Cerebellar nuclear complex (tissue), 1 donor: ENCODE measurements at regions not wholly inside any gene's neighbourhood (a gene's known extent, or its start where the extent isn't known, plus 50 kb on each side); places are given as distances from the start of the nearest gene placed in this dataset.

ENCODE experiments used
- DNase-seq, 2 experiments: peaks; one replicate each; lab custom pipeline; 2025; lab: John Stamatoyannopoulos, UW

DNA sequence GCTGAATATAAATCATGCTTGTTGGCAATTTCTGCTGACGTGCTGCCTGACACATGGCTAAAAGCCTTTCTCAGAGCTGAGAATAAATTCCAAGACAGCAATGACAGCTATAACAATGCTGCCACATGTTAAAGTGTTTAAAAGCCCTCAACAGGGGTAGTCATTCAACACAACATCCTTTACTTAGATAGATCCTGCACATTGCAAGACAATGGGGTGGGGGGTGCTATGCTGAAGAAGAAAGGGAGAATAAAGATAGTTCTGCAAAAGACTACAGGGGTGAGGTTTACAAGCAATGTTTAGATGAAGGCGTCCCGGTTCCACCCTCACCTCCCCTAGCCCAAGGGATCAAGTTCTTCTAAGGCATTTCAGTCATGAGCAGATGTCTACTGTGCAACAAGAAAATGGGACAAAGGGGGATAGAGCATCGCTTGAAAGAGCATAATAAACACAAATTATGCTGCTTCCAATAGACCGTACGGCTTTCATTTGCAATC lies 291.0 kb upstream of the ACVR2A start:
- no peak for DNase-seq

DNA sequence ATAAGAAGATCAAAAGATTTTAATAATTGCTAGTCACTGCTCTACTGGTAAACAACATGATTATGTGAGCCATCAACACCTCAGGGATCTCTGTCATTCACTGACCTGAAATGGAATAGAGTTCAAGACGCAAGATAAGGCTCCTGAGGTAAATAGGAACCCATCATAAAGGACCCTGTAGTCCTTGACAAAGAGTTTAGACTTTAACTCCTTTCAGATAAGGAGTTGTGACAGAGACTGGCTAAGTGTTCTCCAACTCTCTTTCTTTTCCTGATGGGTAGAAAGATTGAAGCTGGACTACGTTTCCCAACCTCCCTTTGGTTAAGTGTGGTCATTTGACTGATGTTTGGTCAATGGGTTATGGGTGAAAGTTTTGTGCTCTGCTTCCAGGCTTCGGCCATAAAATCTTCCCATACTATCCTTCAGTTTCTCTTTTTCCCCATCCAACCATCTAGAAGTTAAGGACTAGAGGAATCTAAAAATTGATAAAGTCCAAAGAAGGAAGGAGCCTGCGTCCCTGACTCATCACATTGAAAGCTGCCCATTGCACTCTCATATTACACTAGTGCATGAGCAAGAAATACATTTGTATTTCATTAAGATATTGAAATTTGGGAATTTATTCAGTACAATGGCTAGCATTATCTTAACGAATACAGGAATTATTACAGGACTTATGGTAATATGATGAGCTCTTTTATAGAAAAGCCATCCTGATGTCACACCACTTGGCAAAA lies 293.7 kb upstream of the ACVR2A start:
- no peak for DNase-seq

DNA sequence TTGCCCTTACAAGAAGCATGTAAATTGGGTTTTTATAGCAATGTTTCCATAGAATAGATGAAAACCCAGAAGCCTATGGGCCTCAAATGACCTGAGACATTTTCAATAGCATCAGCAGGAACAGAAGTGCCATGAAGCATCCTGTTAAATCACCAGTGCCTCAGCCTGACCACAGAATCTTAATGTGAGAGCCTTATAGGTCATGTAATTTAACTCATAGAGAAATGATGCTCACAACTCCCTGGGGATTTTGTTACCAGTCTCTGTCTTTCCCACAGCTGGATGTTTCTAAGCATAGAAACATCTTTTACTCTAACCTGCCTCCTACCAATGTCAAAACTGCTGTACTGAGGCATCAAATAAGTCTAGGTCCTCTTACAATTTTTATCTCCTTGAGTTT lies 295.8 kb upstream of the ACVR2A start:
- no peak for DNase-seq

DNA sequence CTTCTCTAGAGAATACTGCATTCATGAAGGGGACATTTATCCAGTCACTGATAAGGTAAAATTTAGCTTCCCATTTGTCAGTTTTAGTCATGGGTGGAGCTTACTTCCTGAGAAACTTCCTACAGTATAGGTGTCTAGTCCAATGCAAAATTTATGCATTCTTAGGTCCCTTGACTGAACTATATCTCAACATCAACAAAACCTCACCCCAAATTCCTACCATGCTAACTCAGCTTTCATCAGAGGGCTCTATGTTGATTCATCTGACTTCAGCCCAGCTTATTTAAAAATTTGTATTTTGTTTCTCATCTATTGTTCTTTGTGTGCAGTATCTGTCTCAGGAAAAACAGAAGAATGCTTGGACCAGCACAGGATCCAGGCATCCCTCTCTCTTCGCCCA lies 296.4 kb upstream of the ACVR2A start:
- no peak for DNase-seq

DNA sequence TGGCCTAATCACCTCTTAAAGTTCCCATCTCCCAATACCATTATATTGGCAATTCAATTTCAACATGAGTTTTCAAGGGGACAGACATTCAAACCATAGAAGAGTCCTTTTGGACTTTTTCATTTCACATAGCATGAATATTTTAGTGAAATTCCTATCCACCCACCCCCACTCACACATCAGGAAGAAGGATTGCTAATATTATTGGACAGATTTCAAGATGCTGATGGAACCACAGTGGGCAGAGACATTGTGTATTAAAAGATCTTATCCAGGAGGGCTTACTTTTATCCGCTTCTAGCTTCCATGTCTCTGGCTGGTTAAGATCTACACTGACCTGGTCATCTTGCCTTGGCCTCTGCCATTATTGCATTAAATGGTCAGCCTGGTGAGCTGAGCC lies 297.4 kb upstream of the ACVR2A start:
- DNase-seq = no peak

DNA sequence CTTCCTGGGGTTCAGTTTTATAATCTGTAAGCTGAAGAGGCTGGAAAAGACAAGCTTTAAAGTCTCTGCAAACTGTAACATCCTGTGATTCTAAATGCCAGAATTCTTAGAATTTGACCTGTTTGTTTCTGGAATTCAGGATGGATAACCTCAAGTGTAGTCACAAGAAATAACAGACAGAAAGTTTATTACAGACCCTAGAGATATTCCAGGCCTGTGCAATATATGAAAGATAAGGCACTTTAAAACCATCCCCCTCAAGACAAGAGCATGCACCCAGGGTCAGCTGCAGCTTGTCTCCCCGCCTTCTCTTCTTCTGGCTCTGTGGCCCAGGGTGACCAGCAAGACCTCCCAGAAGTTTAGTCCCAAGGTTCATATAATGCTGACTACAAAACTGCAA lies 298.7 kb upstream of the ACVR2A start:
- DNase-seq = no peak

DNA sequence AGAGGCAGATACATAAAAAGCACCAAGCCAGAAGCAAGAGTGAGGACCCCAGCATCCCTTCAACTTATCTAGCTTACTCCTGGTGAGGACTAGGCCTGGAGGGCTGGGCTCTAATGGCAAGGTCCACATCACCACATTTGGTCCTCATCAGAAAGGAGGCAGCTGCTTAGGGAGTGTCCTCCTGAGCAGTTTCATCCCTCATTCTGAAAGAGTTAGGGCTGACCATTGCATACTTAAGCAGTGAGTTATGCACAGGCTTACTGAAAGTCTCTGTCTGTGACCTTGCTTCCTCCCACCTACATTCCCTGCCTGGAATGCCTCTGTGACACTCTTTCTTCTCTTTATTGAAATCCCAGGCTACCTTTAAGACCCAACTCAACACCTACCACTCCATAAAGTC lies 301.8 kb upstream of the ACVR2A start:
- DNase-seq = no peak

DNA sequence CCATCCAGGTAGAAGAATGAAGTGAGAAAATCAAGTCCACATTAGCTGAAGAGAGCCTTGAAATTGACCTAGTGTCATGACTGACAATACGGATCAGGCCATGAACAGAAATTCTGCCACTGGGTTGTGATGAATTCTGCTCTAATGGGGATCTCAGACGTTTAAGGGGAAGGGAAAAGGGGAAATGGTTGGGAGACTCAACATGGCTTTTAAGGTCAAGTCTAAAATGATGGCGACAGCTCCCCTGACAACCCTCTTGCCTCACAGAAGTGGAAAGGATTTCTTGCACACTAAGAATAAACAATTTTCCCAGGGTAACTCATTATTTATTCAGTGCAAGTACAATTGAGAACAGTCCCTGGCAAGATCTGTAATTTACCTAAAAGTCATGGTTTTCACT lies 302.5 kb upstream of the ACVR2A start:
- no peak for DNase-seq

DNA sequence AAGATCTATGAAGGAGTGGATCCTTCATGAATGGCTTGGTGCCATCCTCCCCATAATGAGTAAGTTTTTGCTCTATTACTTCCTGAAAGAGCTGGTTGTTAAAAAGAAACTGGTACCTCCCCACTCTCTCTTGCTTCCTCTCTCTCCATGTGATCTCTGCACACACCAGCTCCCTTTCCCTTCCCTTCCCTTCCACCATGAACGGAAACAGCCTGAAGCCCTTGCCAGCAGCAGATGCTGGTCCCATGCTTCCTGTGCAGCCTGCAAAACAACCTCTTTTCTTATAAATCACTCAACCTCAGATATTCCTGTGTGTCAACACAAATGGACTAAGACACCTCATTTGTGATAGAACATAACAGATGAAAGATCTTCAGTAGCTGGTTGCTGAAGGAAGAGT lies 303.5 kb upstream of the ACVR2A start:
- DNase-seq = no peak

DNA sequence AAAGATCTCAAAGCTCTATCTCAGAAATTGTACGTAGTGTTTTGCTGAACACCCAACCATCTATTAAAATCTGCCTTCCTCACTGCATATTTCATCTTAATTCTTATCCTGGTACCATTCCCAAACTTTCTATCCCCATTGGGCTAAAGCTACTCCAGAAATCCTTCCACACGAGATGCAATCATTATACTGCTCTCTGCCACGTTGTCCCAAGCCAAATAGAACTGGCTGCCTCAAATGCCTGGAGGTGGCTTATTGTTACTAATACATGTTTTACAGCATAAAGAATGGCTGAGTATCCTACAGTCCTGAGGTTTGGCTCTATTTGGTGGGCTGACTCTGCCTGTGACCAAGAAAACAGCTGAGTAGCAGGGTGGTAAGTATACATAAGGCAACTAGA lies 306.0 kb upstream of the ACVR2A start:
- DNase-seq = no peak

DNA sequence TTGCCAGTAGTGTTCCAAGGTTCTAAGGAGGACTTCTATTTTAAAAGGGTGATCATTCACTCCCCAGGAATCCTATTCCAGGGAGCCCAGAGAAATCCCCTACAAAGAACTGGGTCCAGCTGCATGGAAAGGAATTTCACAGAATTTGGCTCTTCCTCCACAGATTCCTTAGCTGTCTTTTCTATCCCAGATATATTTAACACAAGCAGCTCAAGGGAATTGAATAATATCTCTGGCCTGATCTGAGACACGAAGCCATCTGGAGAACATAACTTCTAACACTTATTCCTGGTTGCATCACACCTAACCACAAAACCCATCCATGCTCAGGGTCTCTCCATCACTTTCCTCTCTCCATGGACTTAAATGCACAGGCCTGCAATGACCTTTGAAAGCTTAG lies 306.7 kb upstream of the ACVR2A start:
- DNase-seq = no peak

DNA sequence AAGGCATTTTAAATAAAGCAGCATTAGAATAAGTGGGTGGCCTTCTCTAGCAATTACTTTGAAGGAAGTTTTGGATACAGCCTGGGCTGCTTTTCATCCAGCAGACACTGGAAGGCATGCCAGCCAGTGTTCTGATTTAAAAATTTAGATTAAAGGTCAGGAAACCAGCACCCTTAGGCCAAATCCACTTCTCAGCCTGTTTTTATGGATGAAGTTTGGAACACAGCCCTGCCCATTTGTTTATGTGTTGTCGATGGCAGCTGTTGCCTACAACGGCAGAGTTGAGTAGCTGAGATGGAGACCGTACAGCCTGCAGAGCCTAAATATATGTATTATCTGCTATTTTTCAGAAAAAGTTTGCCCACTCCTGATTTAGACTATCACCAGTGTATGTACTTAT lies 313.6 kb upstream of the ACVR2A start:
- no peak for DNase-seq

DNA sequence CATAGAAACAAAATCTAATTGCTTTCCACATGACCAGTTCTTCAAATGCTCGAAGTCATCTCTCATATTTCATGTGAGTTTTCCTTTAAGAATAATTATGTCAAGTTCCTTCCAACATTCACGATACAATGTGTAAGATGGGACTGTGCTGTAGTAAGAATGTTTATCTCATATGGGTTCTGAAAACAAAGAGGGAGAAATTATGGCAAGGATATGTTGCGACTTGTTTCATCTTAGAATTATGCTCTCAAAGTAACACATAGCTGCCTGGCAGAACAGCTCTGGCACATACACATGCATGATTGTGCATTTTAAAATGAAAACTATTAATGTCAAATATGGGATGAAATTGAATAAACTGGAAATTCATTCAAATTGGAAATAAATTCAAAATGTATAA lies 314.8 kb upstream of the ACVR2A start:
- no peak for DNase-seq

DNA sequence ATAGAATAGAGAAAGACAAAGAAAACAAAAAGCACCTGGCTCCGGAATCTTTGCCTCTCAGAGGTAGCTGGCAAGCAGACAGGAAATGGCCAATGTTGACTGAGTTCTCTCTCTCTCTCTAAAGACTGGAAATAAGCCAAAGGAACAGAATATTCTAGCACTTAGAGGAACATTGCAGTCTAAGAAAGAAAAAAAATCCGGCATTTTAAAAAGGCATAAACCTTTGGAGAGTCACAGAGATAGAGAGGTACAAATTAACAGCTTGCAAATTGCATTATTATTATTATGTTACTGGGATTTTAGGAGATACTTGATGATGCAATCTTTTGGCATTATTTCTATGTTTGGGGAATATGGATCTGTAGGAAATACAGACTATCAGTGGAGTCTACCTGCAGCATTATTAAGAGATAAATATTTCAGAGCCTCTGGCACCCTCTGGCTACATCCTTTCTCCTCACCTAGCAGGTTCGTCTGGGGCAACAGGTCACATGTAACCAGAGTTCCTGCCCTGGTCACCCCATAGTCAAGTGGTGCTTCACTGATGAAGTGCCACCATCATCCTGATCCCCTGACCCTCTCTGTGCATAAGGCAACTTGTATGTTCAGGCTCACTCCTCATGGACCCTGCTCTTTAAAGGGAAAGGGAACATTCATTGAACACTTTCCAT lies 318.9 kb upstream of the ACVR2A start:
- DNase-seq = no peak

DNA sequence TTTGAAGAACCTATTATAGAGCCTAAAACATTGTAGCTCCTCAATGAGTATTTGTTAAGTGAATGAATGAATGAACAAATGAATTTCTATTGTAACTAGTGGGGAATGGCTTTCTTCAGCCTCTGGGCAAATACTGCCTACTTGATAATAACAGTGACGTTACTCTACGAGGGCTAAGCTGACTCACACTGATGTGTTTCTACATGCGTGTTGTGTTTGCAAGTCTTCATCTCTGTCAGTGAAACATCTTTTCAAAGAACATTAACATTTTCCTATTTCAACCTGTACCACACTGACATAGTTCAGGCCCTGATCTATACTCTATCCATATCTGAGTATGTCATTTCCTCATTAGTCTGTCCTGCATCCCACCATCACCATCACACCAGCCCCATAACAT lies 319.9 kb upstream of the ACVR2A start:
- no peak for DNase-seq

DNA sequence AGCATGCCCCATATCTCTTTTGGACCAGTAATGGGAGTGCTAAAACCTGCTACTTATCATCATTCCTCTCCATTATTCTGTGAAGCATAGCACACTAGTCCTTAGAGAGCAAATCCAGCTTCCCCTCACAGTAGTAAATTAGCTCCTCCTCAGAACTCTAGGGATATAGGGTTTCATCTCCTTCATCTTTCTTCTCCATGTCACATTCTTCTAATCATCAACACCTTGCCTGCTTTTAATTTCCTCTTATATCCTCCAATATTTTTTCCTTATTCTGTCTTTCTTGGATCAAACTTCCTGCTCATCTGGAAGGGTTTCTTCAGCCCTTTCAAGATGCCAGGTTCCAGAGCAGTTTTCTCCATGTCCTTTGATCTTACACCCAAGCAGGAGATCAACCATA lies 321.4 kb upstream of the ACVR2A start:
- no peak for DNase-seq

DNA sequence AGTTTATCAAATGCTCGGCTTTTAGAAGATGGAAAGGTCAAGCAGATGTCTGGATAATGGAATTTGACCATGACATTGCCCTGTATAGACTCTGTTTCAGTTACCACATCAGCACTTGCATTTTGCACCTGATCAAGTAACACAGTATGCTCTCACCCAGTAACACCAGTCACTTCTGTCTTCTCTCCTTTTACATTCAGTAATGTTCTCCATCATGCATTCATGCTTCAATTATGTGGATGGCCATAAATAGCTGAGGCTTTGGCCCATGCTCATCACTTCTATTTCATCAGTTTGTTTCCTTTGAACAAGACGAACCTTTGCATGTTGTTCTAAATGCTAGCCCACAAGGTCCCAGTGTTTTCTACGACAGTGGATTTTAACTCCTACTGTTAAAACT lies 322.9 kb upstream of the ACVR2A start:
- DNase-seq = no peak

DNA sequence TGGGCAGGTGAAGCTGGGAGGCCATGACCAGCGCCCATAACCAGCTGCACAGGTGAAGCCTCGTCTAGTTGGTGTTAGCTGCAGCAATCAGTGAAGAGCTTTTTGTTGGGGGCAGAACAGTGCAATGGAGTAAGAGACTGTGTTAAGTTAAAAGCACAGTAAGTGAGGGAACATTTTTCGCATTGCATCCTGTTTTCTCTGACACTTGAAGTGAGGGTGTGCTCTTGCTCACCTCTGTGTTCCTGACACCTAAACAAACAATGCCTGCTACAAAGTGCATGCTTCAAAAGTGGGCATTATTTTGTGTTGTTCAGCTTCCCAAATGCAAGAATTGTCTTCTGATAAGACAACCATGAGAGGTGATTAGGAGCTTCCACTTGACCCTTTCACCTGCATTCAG lies 324.0 kb upstream of the ACVR2A start:
- no peak for DNase-seq

DNA sequence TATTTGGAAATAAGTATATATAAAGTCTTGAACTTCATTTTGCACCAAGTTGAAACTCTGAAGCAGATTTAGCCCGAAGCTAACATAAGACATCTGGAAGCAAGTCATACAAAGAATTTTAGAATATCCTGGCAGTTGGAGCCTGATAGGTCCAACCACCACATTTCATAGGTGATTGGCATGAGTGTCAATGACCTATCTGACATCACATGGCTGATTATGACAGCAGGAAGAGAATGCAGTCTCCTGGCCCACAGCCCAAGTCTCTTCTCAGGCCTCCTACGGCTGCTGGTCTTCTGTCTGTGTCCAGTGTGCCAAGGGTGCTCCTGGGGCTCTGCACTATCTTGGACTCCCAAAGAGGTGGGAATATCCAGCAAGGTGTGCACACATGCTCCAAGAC lies 325.7 kb upstream of the ACVR2A start:
- no peak for DNase-seq

DNA sequence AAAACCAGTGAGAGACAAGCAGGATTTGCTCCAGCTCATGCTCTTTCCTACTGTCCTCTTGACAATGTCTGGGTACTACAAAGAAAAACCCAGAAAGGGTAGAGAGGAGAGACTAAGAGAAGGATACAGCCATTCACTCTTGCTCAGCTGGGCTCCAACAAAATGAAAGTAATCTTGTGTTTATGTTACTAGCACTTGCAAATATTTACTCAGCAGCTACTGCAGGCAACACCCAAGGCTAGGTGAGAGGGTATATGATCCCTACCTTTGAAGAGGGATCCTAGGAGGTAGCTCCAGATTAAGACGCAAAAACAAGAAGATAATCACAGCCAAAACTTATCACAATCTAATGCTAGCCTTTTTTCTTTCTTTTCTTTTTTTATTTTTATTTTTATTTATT lies 329.6 kb upstream of the ACVR2A start:
- DNase-seq = no peak

DNA sequence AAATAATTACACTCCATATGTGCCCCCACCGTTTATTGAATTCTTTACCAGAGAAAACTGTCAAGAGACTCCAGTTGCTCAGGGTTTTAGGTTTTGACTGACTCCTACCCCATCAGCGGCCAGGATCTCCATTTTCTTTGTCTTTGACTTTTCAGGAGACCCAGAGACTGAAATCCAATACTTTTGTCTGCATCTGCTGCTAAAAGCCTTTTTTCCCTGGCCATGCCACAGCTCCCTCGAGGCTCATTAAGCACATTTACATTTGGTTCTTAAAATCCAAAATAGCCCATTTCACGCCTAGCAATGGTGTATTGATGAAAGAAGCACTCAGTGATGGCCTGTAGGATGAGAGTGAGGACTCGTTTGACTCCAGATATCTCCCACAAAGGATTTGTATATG lies 332.6 kb upstream of the ACVR2A start:
- DNase-seq = no peak

DNA sequence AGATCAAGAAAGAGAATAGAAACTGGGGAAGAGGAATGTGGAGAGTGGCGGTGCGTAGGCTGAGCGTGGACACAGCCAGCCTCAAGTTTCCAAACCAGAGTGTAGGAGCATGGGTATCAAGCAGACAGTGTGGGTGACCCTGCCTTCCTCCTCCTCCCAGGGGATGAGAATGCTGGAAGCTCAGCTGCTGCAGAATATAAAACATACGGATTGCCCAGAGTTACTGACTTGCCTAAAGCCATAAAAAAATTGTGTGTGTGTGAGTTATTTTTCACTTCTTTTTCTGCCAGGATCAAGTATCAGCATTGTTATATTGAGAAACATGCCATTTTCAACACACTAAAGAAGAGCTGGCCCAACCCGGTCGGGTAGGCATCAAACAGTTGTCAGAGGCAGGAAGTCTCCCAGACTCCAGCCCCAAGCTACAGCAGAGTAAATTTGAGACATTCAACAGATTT lies 333.3 kb upstream of the ACVR2A start:
- DNase-seq = no peak

DNA sequence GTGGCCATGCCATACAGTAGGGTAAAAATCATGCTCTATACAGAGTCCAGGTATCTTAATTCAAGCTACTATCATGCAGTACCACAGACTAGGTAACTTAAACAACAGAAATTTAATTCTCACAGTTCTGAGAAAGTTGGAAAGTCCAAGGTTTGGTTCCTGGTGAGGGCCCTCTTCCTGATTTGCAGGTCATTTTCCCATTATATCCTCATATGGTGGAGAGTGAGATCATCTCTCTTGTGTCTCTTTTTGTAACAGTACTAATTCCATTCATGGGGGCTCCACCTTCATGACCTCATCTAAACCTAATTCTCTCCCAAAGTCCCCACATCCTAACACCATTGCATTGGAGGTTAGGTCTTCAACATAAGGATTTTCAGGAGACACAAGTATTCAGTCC lies 335.0 kb upstream of the ACVR2A start:
- DNase-seq = no peak

DNA sequence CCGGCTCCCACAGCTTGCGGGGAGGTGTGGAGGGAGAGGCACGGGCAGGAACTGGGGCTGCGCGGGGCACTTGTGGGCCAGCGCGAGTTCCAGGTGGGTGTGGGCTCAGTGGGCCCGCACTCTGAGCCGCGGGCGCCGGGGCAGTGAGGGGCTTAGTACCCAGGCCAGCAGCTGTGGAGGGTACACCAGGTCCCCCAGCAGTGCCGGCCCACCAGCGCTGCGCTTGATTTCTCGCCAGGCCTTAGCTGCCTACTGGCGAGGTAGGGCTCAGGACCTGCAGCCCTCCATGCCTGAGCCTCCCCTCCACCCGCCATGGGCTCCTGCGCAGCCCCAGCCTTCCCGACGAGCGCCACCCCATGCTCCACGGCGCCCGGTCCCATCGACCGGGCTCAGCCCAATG lies 337.9 kb upstream of the ACVR2A start:
- DNase-seq = no peak
